Left ventricle myocardium inferior (tissue), 1 donor: ENCODE measurements at regions not wholly inside any gene's neighbourhood (a gene's known extent, or its start where the extent isn't known, plus 50 kb on each side); places are given as distances from the start of the nearest gene placed in this dataset.

ENCODE experiments used
- DNase-seq: peaks from one replicate; pipeline ENCODE4 v3.0.0-alpha.2; 2020
- H3K27ac ChIP-seq: fragments of 200-600 bp; replicated peaks from 2 replicates; pipeline ENCODE4 v1.8.0; 2021
- H3K27me3 ChIP-seq: fragments of 200-600 bp; 2 replicates; pipeline ENCODE4 v1.8.0; 2021; ENCODE audit warnings: low read depth
- H3K36me3 ChIP-seq: fragments of 200-600 bp; 2 replicates; pipeline ENCODE4 v1.8.0; 2021
- H3K4me1 ChIP-seq: fragments of 200-600 bp; 2 replicates; pipeline ENCODE4 v1.8.0; 2021
- H3K4me3 ChIP-seq: fragments of 200-600 bp; 2 replicates; pipeline ENCODE4 v1.8.0; 2021; ENCODE audit warnings: mild to moderate bottlenecking, moderate library complexity
- H3K9me3 ChIP-seq: fragments of 200-600 bp; replicated peaks from 2 replicates; pipeline ENCODE4 v1.8.0; 2021
- intact Hi-C: fragments of 100-400 bp; cut with micrococcal nuclease; formaldehyde crosslinking; loops from one replicate; pipeline ENCODE4 v1.11.0; 2022
- TF ChIP-seq, protein P1 (sequence below): fragments of 200-600 bp; IDR thresholded peaks from 2 replicates; pipeline ENCODE4 v1.8.0; 2021; ENCODE audit warnings: antibody characterized with exemption, mild to moderate bottlenecking, borderline replicate concordance
- donor health status: DM: no; HTN: yes; CAD: no; lungs with severe emphysema.

DNA sequence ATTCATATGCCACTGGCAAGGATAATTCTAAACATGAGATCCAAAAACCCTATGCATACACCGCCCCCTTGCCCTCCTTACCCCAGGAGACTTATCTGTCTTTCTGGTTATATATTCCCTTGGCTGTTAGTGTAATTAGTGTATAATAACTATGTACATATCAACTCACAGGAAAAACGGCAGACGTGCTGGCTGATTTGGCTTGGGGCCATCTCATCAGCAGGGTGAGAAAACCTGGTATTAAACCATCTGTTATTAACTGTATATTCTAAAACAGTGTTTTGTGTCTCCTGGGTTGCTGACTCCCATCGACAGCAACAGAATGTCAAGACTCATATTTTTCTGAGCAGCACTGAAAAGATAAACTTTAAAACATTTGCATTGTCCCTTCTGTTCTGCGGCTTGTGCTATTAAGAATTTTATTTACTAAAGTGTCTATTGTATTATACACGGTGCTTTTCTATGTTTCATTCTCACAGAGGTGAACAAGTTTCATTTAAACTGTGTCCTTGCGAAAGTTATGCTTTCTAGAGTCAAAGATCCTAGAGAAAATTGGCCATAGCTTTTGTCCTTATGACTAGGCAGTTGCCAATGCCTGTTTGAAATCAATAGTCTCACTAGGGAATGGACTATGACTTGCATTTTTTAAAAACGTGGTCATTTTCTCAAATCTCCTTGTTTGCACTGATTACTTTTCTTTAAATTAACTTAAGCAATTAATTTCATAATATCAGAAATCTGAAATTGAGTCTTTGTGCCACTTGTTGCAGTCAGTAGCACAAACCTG lies 211.5 kb upstream of the MID1 start:
- Histone ChIP-seq H3K36me3 (no peaks in the 10 kb centered on the region), H3K9me3 (no peaks in the 10 kb centered on the region), H3K4me3 (no peak overlapping the region), H3K4me1 (no peaks in the 10 kb centered on the region), H3K27ac (no peak overlapping the region), H3K27me3 (no peaks in the 10 kb centered on the region)
- intact Hi-C loops: no loop called here
- DNase-seq: no peak
- TF ChIP-seq, protein P1, sequence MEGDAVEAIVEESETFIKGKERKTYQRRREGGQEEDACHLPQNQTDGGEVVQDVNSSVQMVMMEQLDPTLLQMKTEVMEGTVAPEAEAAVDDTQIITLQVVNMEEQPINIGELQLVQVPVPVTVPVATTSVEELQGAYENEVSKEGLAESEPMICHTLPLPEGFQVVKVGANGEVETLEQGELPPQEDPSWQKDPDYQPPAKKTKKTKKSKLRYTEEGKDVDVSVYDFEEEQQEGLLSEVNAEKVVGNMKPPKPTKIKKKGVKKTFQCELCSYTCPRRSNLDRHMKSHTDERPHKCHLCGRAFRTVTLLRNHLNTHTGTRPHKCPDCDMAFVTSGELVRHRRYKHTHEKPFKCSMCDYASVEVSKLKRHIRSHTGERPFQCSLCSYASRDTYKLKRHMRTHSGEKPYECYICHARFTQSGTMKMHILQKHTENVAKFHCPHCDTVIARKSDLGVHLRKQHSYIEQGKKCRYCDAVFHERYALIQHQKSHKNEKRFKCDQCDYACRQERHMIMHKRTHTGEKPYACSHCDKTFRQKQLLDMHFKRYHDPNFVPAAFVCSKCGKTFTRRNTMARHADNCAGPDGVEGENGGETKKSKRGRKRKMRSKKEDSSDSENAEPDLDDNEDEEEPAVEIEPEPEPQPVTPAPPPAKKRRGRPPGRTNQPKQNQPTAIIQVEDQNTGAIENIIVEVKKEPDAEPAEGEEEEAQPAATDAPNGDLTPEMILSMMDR: no peak

DNA sequence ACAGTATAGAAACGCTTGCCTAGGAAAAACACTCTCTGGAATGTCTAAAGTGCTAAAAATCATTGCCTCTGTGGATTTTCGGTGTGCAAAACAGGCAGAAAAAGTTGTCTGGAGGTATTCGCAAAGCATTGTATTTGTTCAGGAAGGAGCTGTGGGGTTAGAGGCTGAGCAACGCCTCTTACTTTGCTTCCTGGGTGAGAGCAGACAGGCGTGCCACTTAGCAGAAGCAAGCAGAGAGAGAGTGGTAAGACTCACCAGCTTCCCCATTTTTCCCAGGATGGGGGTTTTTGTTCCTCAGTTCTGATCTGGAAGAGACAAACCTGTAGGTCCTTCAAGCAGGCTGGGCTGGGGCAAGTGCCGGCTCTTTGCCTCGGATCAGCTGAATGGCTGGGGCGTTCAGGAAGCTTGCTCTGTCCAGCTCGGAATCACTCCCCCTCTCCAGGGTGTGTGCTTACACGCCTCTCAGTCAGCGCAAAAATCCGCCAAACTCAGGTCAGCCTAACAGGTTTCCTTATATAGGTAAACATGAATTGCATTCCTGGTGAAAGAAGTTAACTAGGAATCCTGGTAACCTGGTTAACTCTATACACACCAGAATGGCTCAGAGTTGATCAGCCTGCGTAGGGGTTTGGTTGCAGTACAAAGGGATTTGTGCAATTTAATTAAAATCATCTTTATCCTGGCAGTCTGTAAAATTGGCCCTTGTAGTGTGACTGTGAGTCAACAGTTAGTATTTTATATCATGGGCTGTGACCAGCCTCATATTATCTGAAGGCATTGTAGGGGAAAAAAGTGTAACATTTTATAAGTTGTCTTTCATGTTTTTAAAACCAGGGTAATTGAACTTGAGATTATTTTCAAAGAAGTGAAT lies 213.1 kb upstream of the MID1 start:
- DNase-seq: no peak
- TF ChIP-seq, protein P1: no peak
- H3K36me3 ChIP-seq: no peaks in the 10 kb centered on the region
- peak overlapping the region; percentile 33 for H3K4me3 ChIP-seq
- no peaks in the 10 kb centered on the region for H3K9me3 ChIP-seq
- no peak overlapping the region for H3K27ac ChIP-seq
- intact Hi-C loops: no loop called here
- no peaks in the 10 kb centered on the region for H3K27me3 ChIP-seq
- H3K4me1 ChIP-seq: no peaks in the 10 kb centered on the region

DNA sequence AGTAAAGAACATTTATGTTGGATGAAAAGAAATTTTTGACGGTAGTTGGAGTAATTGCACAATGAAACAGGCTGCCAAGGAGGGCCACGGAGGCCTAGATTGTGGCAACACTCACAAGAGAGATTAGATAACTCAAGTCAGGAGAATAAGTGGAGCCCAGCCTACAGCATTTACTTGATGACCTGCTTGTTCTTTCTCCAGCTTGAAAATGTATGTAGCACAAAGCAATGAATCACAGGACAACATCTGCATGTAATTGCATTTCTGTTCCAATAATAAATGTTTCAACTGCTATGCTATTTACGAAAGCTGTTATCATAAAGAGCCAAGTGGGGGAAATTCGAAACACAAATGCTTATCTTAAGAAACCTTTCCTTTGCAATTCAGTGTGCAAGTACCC lies 221.2 kb upstream of the MID1 start:
- Histone ChIP-seq H3K36me3 (no peaks in the 10 kb centered on the region), H3K4me1 (no peaks in the 10 kb centered on the region), H3K27ac (no peak overlapping the region), H3K4me3 (no peak overlapping the region), H3K27me3 (no peaks in the 10 kb centered on the region), H3K9me3 (no peaks in the 10 kb centered on the region)
- TF ChIP-seq, protein P1: no peak
- intact Hi-C loops: no loop called here
- DNase-seq: no peak

DNA sequence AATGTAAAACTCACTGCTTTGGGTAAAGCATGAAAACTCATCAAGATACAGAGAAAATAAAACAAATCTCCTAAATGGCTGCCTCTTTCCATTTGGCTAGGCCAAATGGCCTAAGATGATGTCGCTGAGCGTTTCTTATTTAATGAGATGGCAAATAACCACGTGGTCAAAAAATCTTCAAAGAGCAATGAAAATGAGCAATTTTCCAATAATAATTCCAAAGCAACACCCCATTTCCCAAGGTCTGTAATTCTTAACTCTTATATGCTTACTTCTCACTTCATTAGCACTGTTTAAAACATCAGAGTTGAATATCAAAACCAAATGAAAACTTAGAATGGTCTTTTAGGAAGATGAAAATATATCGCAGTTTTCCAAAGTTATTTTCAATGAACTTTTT lies 222.3 kb upstream of the MID1 start:
- intact Hi-C loops: no loop called here
- Histone ChIP-seq H3K36me3 (no peaks in the 10 kb centered on the region), H3K4me3 (no peak overlapping the region), H3K4me1 (no peaks in the 10 kb centered on the region), H3K9me3 (no peaks in the 10 kb centered on the region), H3K27ac (no peak overlapping the region), H3K27me3 (no peaks in the 10 kb centered on the region)
- DNase-seq: no peak
- TF ChIP-seq, protein P1: no peak

DNA sequence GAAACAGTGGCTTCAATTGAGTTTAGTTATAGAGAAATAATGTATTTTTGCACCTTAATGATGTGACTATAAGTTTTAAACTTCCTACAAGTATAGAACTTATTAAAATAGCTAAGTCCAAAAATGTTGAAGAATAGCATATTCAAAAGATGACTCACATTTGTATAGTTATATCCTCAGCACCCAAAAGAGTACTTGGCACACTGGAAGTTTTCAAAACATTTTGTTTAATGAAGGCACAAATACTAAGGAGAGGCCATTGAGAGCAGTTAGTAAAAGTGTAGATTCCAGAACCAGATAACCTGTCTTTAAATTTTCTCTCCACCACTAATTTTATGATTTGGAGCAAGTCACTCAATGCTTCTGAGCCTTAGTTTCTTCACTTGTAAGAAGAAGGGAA lies 226.9 kb upstream of the MID1 start:
- Histone ChIP-seq H3K27ac (no peak overlapping the region), H3K9me3 (no peaks in the 10 kb centered on the region), H3K36me3 (no peaks in the 10 kb centered on the region), H3K27me3 (no peaks in the 10 kb centered on the region), H3K4me3 (no peak overlapping the region), H3K4me1 (no peaks in the 10 kb centered on the region)
- no peak for DNase-seq
- intact Hi-C loops: no loop called here
- TF ChIP-seq, protein P1: no peak
